Activated T-helper 2 cell treated with anti-CD3 and anti-CD28 coated beads, Interferon-gamma antibody, Interleukin-2, Interleukin-4, amounts not matched to agents 10 μg/mL and 5 μg/mL and 100 μg/mL, durations not matched to agents 14 hours and 24 hours and 36 hours (primary cell): ENCODE measurements at regions not wholly inside any gene's neighbourhood (a gene's known extent, or its start where the extent isn't known, plus 50 kb on each side); places are given as distances from the start of the nearest gene placed in this dataset.

Source experiments
- DNase-seq: peaks from one replicate; pipeline ENCODE4 v3.0.0; 2021; ENCODE audit warnings: low spot score
- H3K27ac Mint-ChIP-seq: one replicate; pipeline ENCODE4 v1.8.0; 2021; ENCODE audit warnings: mixed read lengths
- H3K27me3 Mint-ChIP-seq: one replicate; pipeline ENCODE4 v1.8.0; 2021; ENCODE audit warnings: low read depth, mixed read lengths
- H3K36me3 Mint-ChIP-seq: one replicate; pipeline ENCODE4 v1.8.0; 2021; ENCODE audit warnings: low read depth, mixed read lengths
- H3K4me1 Mint-ChIP-seq: one replicate; pipeline ENCODE4 v1.8.0; 2021; ENCODE audit warnings: low read depth, mixed read lengths
- H3K4me3 Mint-ChIP-seq: one replicate; pipeline ENCODE4 v1.8.0; 2021; ENCODE audit warnings: low read depth, mild to moderate bottlenecking, moderate library complexity, mixed read lengths
- H3K9me3 Mint-ChIP-seq: one replicate; pipeline ENCODE4 v1.8.0; 2021; ENCODE audit warnings: mixed read lengths
- intact Hi-C: fragments of 100-400 bp; cut with micrococcal nuclease; formaldehyde crosslinking; loops from one replicate; pipeline ENCODE4 v1.15.1; 2023

GRCh38 chr13:55783841-55784240 lies 1356.9 kb upstream of the PRR20A start:
- Mint-ChIP-seq H3K27me3 (no peaks in the 10 kb centered on the region), H3K36me3 (no peaks in the 10 kb centered on the region), H3K4me1 (no peaks in the 10 kb centered on the region), H3K27ac (no peak overlapping the region), H3K4me3 (no peak overlapping the region), H3K9me3 (peaks cover 43% of the 10 kb centered on the region)
- intact Hi-C loops = no loop called here
- no peak for DNase-seq

DNA sequence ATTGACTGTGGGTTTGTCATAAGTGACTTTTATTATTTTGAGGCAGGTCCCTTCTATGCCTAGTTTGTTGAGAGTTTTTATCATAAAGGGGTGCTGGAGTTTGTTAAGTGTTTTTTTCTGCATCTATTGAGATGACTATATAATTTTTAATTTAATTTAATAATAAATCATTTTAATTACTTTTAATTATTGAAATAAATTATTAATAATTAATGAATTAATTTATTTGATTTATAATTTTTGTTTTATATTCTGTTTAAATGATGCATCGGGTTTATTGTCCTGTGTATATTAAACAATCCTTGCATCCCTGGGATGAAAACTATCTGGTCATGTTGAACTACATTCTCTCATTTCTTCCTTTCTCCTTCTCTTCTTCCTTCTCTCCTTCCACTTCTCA lies 1352.2 kb upstream of the PRR20A start:
- intact Hi-C loops = no loop called here
- Mint-ChIP-seq H3K36me3 (no peaks in the 10 kb centered on the region), H3K27ac (no peak overlapping the region)

GRCh38 chr13:55792544-55793193 lies 1348.0 kb upstream of the PRR20A start:
- H3K27me3 Mint-ChIP-seq = no peaks in the 10 kb centered on the region
- H3K36me3 Mint-ChIP-seq = no peaks in the 10 kb centered on the region
- peaks cover 38% of the 10 kb centered on the region for H3K9me3 Mint-ChIP-seq
- no peaks in the 10 kb centered on the region for H3K4me1 Mint-ChIP-seq
- DNase-seq = no peak
- H3K4me3 Mint-ChIP-seq = no peak overlapping the region
- no peak overlapping the region for H3K27ac Mint-ChIP-seq
- intact Hi-C loops = no loop called here

More for the DNA sequence above, 1352.2 kb upstream of the PRR20A start:
- Mint-ChIP-seq H3K27me3 (no peaks in the 10 kb centered on the region), H3K4me1 (no peaks in the 10 kb centered on the region), H3K9me3 (peaks cover 42% of the 10 kb centered on the region), H3K4me3 (no peak overlapping the region)
- DNase-seq = no peak

DNA sequence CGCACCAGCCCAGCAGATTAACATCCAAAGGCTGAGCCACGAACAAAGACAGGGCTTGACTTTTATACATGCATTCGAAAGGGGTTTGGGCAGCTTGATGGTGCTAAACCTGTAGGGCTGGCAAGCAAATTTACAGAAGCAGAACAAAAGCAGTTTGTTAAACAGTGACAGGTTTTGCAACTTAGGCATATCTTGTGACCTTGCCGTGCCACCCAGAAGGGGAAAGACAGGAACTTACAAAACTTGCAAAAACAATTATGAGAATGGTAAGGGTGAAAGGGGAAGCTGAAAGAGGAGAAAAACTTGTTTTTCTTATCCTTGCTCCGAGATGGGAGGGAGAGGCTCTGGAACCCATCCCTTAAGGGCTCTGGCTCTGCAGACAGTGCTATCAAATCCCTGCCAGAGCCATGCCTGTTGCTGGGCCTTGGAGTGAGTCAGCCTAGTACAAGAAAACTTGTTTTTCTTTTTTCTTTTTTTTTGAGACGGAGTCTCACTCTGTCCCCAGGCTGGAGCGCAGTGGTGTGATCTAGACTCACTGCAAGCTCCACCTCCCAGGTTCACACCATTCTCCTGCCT lies 1325.2 kb upstream of the PRR20A start:
- no peaks in the 10 kb centered on the region for H3K4me1 Mint-ChIP-seq
- peaks cover 34% of the 10 kb centered on the region for H3K9me3 Mint-ChIP-seq
- no peaks in the 10 kb centered on the region for H3K36me3 Mint-ChIP-seq
- DNase-seq = no peak
- no peak overlapping the region for H3K4me3 Mint-ChIP-seq
- no peaks in the 10 kb centered on the region for H3K27me3 Mint-ChIP-seq
- H3K27ac Mint-ChIP-seq = no peak overlapping the region
- intact Hi-C loops = no loop called here

DNA sequence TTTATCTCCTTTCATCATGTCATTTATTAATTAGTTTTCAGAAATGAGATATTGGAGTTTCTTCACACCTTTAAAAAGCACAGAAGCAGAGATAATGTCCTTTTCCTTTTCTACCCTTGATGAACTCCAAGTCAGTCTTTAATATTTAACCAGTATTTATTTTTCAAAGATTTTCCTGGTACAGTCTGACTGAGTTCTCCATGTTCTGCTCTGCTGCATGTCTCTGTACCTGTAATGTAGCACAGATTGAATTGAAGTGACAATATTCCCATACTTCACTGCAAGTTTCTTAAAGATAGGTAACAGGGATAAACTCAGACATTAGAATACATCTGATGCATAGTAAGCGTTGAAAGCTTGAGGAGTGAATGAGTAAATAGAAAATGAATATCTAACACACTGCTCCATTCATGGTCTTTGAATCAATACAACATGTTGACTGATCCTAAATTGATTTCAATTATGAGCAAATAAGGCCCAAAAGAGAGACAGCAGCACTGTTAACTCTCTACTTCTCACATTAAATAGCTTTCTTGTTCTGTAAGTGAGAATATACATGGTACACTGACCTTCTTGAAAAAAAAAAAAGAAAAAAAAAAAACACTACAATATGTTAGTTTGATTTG lies 1323.6 kb upstream of the PRR20A start:
- no peaks in the 10 kb centered on the region for H3K27me3 Mint-ChIP-seq
- H3K4me3 Mint-ChIP-seq = no peak overlapping the region
- intact Hi-C loops = no loop called here
- DNase-seq = no peak
- H3K9me3 Mint-ChIP-seq = peaks cover 34% of the 10 kb centered on the region
- H3K27ac Mint-ChIP-seq = no peak overlapping the region
- H3K36me3 Mint-ChIP-seq = no peaks in the 10 kb centered on the region
- H3K4me1 Mint-ChIP-seq = no peaks in the 10 kb centered on the region

DNA sequence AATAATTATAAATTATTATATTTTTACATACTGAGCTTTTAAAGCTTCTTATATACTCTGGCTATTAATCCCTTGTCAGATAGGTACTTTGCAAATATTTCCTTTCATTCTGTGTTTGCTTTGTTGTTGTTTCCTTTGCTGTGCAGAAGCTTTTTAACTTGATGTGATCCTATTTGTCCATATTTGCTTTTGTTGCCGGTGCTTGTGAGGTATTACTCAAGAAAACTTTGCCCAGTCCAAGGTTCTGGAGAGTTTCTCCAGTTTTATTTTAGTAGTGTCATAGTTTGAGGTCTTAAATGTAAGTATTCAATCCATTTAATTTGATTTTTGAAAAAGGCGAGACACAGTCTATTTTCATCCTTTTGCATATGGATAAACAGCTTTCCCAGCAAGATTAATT lies 1319.9 kb upstream of the PRR20A start:
- Mint-ChIP-seq H3K36me3 (no peaks in the 10 kb centered on the region), H3K9me3 (peaks cover 22% of the 10 kb centered on the region), H3K4me1 (no peaks in the 10 kb centered on the region), H3K27ac (no peak overlapping the region), H3K27me3 (no peaks in the 10 kb centered on the region), H3K4me3 (no peak overlapping the region)
- DNase-seq = no peak
- intact Hi-C loops = no loop called here

DNA sequence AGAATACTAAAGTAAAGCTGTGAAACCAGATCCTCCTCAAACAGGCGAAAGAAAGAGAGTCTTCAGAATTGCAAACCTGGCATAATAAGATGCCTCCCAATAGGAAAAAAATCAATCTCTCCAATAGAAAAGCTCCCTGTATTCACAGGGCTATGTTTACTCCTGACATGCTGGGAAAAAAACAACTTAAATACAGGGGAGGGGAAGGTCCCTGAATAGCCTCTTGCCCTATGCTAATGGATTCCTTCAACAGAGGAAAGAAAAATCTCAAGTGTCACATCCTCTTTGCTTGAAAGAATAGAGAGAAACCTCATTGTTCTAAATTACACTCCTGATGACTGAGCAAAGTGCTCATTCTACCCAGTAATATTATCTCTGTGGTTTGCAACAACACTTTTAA lies 1271.1 kb upstream of the PRR20A start:
- DNase-seq = no peak
- no peak overlapping the region for H3K27ac Mint-ChIP-seq
- intact Hi-C loops = no loop called here
- H3K4me3 Mint-ChIP-seq = no peak overlapping the region
- H3K9me3 Mint-ChIP-seq = peaks cover 56% of the 10 kb centered on the region
- no peaks in the 10 kb centered on the region for H3K27me3 Mint-ChIP-seq
- H3K36me3 Mint-ChIP-seq = no peaks in the 10 kb centered on the region
- H3K4me1 Mint-ChIP-seq = no peaks in the 10 kb centered on the region

DNA sequence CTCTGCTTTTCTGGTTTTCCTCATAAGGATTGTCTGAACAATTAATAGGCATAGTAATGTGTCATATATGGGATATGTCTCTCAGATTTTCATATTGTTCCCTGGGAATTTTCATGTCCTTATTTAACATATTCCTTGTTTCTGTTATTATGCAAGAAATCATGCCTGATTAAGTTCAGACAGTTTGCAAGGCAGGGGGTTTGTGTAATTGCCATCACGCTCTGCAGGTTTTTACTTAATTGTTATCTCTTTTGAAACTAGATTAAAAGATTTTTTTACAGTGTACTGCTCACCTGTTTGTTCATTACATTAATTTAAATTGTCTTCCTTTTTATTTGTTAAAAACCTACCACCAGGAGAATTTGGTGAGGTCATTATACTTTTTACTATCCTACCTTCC lies 1253.2 kb upstream of the PRR20A start:
- Mint-ChIP-seq H3K9me3 (peaks cover 37% of the 10 kb centered on the region), H3K27me3 (no peaks in the 10 kb centered on the region), H3K4me1 (no peaks in the 10 kb centered on the region), H3K36me3 (no peaks in the 10 kb centered on the region), H3K4me3 (no peak overlapping the region), H3K27ac (no peak overlapping the region)
- intact Hi-C loops = no loop called here
- no peak for DNase-seq

DNA sequence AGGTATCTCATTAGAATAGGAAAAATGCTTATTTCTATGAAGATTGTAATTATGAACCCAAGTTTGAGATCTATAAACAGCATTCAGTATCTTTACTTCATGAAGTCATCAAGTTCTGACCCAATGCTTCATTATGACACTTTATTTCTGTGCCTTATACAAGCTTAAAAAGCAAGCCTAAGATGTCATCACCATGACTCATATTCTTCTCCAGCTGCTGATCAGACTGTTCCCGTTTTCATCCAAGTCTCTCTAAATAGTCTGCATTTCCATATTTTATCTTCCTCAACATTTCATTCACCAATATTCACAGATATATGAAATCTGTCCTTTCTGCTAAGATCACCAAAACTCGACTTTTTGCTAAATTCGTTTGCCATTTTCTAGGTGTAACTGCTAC lies 1247.2 kb upstream of the PRR20A start:
- Mint-ChIP-seq H3K27me3 (no peaks in the 10 kb centered on the region), H3K9me3 (peaks cover 41% of the 10 kb centered on the region), H3K27ac (no peak overlapping the region), H3K4me1 (no peaks in the 10 kb centered on the region), H3K4me3 (no peak overlapping the region), H3K36me3 (no peaks in the 10 kb centered on the region)
- intact Hi-C loops = no loop called here
- no peak for DNase-seq

- Mint-ChIP-seq H3K4me3 (no peak overlapping the region), H3K36me3 (no peaks in the 10 kb centered on the region), H3K27me3 (no peaks in the 10 kb centered on the region), H3K27ac (no peak overlapping the region), H3K9me3 (peaks cover 55% of the 10 kb centered on the region), H3K4me1 (no peaks in the 10 kb centered on the region)
- intact Hi-C loops = no loop called here
- no peak for DNase-seq
Measured at GRCh38 chr13:55937180-55937579, 1203.5 kb upstream of the PRR20A start.

GRCh38 chr13:55948175-55948574 lies 1192.5 kb upstream of the PRR20A start:
- H3K9me3 Mint-ChIP-seq = peaks cover 46% of the 10 kb centered on the region
- H3K4me3 Mint-ChIP-seq = no peak overlapping the region
- intact Hi-C loops = no loop called here
- H3K27ac Mint-ChIP-seq = no peak overlapping the region
- no peaks in the 10 kb centered on the region for H3K36me3 Mint-ChIP-seq
- H3K4me1 Mint-ChIP-seq = no peaks in the 10 kb centered on the region
- H3K27me3 Mint-ChIP-seq = no peaks in the 10 kb centered on the region
- DNase-seq = no peak

DNA sequence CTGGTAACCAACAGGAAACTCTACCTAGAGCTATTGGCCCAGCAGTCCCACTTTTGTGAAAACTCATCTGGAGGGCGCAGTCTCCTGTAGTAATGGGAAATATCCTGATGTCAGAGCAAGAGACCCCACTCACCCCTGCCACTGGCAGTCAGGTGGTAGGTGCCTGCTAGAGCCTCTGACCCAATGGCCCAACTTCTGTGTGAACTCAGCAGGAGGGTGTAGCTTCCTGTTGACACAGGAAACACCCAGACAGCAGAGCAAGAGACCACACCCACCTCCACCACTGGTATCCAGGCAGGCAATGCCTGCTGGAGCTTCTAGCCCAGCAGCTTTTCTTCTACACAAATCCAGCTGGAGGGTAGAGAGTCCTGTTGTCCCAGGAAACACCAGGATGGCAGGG lies 1176.8 kb upstream of the PRR20A start:
- Mint-ChIP-seq H3K4me1 (no peaks in the 10 kb centered on the region), H3K4me3 (no peak overlapping the region), H3K27ac (no peak overlapping the region), H3K27me3 (no peaks in the 10 kb centered on the region), H3K9me3 (peaks cover 50% of the 10 kb centered on the region), H3K36me3 (no peaks in the 10 kb centered on the region)
- DNase-seq = no peak
- intact Hi-C loops = no loop called here

DNA sequence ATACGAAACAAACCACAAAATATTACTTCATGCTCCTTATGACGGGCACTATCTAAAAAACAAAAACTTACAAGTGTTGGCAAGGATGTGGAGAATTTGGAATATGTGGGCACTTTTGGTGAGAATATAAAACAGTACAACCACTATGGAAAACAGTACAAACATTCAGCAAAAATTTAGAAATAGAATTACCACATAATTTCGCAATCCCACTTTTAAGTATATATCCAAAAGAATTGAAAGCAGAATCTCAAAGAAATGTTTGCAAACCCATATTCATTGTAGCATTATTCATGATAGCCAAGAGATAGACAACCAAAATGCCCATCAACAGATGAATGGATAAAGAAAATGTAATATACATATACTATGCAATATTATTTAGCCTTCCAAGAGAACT lies 1173.7 kb upstream of the PRR20A start:
- H3K4me1 Mint-ChIP-seq = no peaks in the 10 kb centered on the region
- H3K9me3 Mint-ChIP-seq = peaks cover 39% of the 10 kb centered on the region
- H3K36me3 Mint-ChIP-seq = no peaks in the 10 kb centered on the region
- H3K27ac Mint-ChIP-seq = no peak overlapping the region
- H3K4me3 Mint-ChIP-seq = no peak overlapping the region
- no peaks in the 10 kb centered on the region for H3K27me3 Mint-ChIP-seq
- no peak for DNase-seq
- intact Hi-C loops = no loop called here
